HG03139 (cell line): ENCODE measurements at regions not wholly inside any gene's neighbourhood (a gene's known extent, or its start where the extent isn't known, plus 50 kb on each side); places are given as distances from the start of the nearest gene placed in this dataset.

Experiments
- ATAC-seq: cut with Tn5 transposase; IDR thresholded peaks from one replicate; pipeline ENCODE4 v1.9.1; 2021; ENCODE audit not compliant: unreplicated experiment

GRCh38 chr5:88956416-88956815 is 73.4 kb upstream of the MEF2C start:
- ATAC-seq: no peak

- ATAC-seq: no peak
These were observed 72.4 kb upstream of the MEF2C start for GRCh38 chr5:88955403-88955802.

GRCh38 chr5:88954511-88954910 is 71.5 kb upstream of the MEF2C start:
- no peak for ATAC-seq

DNA sequence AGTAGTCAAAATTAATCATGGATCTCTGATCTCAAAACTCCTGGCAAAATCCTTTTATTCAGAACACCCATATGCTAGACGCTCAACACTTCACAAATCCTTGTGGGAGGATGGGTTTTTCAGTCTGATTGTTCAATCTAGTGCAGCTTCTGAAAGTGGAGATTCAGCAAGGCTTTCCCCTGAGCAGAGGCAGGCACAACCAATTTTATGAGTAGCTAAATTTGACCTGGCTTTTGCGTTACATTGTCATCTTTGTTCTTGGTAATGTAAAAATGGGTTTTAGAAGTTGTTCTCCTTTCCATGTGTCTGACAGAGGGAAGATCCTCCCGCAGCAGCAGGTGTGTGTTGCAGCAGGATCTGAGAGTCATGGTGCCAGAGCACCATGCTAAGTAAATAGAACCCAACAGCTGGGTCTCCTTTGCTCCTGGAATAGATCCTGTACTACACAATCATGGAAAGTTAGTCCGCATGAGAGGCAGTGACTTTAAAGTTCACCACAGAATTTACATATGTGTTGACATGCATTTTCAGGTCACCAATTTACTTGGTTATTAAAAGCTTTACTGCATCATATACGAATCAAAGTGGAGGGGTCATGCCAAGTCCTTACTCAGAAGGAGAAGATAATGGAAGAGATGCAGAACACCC is 70.1 kb upstream of the MEF2C start:
- no peak for ATAC-seq

DNA sequence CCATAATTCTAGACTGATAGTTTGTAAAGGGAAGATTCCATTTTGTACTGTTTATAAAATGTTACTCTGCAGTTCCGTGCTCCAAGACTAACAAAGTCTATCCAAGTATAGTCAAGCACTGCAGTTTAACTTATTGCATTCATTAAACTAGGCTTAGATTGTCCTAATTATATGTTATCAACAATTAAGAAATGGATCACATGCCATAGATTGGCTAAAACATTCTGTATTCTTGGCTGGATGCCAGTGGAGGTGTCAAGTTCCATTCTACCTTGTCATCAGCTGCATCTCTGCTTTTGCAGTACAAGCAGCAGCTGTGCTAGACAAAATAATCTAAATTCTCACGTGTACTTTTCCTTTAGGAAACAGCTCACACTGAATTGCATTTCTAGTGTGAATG is 69.4 kb upstream of the MEF2C start:
- ATAC-seq: no peak

DNA sequence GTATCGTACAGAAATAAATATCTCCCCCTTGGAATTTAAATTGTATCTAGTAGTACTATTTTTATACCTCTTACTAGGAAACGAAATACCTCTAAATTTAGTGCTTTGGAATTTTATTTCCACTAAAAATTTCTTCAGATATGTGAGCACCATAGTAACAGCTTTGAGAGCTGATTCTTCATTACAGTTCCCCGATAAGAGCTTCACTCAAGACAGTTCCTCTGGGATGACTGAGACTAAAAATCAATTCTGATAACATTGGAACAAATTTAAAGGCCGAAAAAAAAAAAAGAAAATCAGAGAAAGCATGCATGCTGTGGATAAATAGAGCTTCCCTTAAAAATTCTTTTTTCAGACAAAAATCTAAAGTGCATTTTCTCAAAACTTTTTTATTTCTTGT is 68.5 kb upstream of the MEF2C start:
- ATAC-seq: no peak

- ATAC-seq: no peak
These were observed 66.0 kb upstream of the MEF2C start for GRCh38 chr5:88948746-88949600.

DNA sequence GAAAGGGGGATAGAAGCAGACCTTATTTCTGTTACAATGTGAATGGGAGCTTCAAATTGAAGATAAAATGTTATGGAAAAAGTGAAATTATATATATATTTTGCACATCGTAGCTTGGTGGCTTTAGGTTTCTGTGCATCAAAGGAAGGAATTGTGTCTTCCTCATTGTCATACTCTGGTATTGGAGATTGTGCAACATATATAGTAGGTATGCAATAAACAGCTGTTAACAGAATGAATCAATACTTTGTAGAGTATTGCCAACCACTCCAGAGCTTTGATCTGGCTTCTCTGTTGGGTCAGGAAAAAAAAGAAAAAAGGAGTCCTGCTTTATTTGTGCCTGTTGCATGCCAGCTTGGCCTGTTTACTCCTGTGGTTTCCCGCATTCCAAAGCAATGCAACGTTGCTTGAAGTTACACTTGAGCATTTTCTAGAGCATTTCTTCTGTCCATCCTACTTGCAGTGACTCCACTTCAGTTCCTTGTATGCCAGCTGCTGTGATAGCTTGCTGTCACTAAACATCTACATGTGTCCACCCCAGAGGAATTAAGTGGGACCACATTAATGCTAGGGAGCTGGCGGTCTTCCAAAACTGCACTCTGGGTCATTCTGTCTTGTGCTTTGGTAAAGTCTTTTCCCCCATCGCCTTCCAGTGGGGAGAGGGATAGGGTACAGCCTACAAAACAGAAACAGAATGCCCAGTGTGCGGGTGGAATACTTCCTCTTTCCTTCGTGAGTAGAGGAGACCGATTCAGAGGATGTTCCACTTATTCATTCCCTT is 62.0 kb upstream of the MEF2C start:
- ATAC-seq: no peak

- ATAC-seq: no peak
These were observed 58.6 kb upstream of the MEF2C start for GRCh38 chr5:88941581-88941980.

- ATAC-seq: no peak
These were observed 57.7 kb upstream of the MEF2C start for GRCh38 chr5:88940713-88941112.

GRCh38 chr5:88939300-88939699 is 56.3 kb upstream of the MEF2C start:
- ATAC-seq: no peak

GRCh38 chr5:88938488-88938887 is 55.5 kb upstream of the MEF2C start:
- no peak for ATAC-seq

GRCh38 chr5:88937406-88937805 is 54.4 kb upstream of the MEF2C start:
- ATAC-seq: no peak

GRCh38 chr5:88934439-88934838 is 51.5 kb upstream of the MEF2C start:
- ATAC-seq: no peak
